Effector memory CD8-positive, alpha-beta T cell (primary cell): ENCODE measurements at regions not wholly inside any gene's neighbourhood (a gene's known extent, or its start where the extent isn't known, plus 50 kb on each side); places are given as distances from the start of the nearest gene placed in this dataset.
A peak's percentile ranks its signal among the peaks of the same experiment; 100 is the strongest.

Source experiments
- ATAC-seq: fragments of 150-1000 bp; cut with Tn5 transposase; replicated peaks from 2 replicates; pipeline ENCODE4 v1.10.0; 2021; ENCODE audit warnings: mild to moderate bottlenecking, moderate library complexity
- DNase-seq, 3 experiments: peaks; one replicate each; pipeline ENCODE4 v3.0.0; 2021
- H3K27ac Mint-ChIP-seq, 2 donors: one replicate each; pipeline ENCODE4 v1.8.0; 2022; ENCODE audit warnings: mild to moderate bottlenecking in 2 of 2, mixed read lengths in 2 of 2, moderate library complexity in 2 of 2
- H3K27me3 Mint-ChIP-seq, 2 donors: one replicate each; pipeline ENCODE4 v1.8.0; 2022; ENCODE audit warnings: mixed read lengths in 2 of 2
- H3K36me3 Mint-ChIP-seq: one replicate; pipeline ENCODE4 v1.8.0; 2022; ENCODE audit warnings: mild to moderate bottlenecking, moderate library complexity, mixed read lengths; ENCODE audit not compliant: insufficient read depth
- H3K4me1 Mint-ChIP-seq, 2 donors: one replicate each; pipeline ENCODE4 v1.8.0; 2022; ENCODE audit warnings: low read depth in 2 of 2, mixed read lengths in 2 of 2
- H3K4me3 Mint-ChIP-seq, 2 donors: one replicate each; pipeline ENCODE4 v1.8.0; 2022; ENCODE audit warnings: mild to moderate bottlenecking in 2 of 2, mixed read lengths in 2 of 2, moderate library complexity in 2 of 2
- H3K9me3 Mint-ChIP-seq, 2 donors: one replicate each; pipeline ENCODE4 v1.8.0; 2022; ENCODE audit warnings: mixed read lengths in 2 of 2

DNA sequence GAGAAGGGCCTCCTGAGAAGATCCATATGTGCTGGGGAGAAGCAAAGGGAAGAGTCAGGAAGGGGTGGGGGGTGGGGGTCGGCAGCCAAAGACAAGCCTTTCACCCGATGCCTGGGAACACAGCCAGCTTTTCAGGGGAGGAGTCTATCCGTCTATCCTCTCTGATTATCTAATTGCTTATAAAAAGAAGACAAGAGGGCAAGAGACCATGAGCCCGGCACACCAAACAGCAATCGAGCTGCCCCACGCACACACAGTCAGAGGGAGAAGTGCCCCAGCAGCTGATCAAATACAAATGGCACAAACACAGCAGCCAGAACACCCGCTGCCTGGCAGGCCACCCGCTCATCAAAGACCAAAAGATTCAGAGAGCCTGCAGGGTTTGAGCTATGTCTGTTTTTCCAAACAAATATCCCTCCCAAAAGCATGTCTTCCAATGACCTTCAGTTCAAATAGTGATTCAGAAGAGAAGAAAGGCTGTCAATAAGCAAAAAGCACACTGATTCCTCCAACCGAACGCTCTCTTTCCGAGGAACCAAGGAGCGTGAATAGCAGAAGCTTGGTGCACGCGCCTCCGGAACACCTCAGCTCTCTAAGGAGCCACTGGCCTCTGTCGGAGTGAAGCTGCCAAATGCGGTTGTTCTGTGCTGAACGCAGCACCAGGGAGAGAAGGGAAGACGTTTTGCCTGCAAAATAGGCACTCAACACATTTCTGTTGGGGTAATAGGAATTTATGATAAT, 419.2 kb downstream of the OCA2 start:
- Mint-ChIP-seq H3K4me3 (no peak overlapping the region), H3K27ac (no peak overlapping the region), H3K27me3 (no peaks in the 10 kb centered on the region), H3K36me3 (no peaks in the 10 kb centered on the region), H3K4me1 (no peaks in the 10 kb centered on the region), H3K9me3 (peaks cover 6 to 24% of the 10 kb centered on the region in 2 donors)
- DNase-seq = no peak
- no peak for ATAC-seq

DNA sequence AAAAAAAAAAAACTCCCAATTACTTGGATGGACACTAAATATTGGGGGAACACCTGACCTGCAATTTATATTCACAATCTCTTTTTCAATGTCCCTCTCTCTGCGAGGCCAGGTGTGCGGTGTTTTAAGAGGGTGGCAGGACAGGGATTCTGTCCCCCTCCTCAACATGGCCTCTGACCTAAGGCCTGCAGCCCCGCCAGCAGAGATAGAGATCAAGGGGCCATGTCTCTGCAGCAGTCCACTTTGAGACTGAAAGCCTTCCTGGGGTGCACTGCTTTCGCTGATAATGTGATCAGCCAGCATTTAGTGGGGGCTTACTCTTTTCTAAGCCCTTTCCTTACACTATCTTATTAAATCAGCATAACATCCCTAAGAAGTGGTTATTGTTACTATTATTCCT, 419.9 kb downstream of the OCA2 start:
- H3K4me3 Mint-ChIP-seq = no peak overlapping the region
- no peak overlapping the region for H3K27ac Mint-ChIP-seq
- H3K9me3 Mint-ChIP-seq = peaks cover 4 to 24% of the 10 kb centered on the region in 2 donors
- no peaks in the 10 kb centered on the region for H3K27me3 Mint-ChIP-seq
- no peak for ATAC-seq
- no peak for DNase-seq
- no peaks in the 10 kb centered on the region for H3K36me3 Mint-ChIP-seq
- no peaks in the 10 kb centered on the region for H3K4me1 Mint-ChIP-seq

DNA sequence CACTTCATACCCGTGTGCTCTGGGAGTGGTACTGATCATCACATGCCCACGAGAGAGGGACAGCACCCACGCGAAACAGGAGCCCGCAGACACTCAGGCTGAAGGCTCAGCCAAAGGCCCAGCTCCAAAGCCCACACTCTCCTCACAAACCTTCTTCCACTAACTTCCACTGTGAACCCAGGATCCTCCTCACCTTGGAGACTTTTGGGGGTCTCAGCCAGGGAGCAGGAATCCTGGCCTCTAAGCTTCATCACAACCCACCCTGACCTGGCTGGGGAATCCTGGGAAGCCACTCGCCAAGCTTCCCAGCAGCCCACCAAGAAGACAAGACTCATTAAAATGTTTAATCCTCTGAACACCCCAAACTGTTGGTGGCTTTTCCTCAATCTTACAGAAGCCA, 421.2 kb downstream of the OCA2 start:
- Mint-ChIP-seq H3K27me3 (no peaks in the 10 kb centered on the region), H3K9me3 (peaks cover 4 to 31% of the 10 kb centered on the region in 2 donors), H3K27ac (no peak overlapping the region), H3K4me1 (no peaks in the 10 kb centered on the region), H3K4me3 (no peak overlapping the region), H3K36me3 (no peaks in the 10 kb centered on the region)
- no peak for ATAC-seq
- no peak for DNase-seq

DNA sequence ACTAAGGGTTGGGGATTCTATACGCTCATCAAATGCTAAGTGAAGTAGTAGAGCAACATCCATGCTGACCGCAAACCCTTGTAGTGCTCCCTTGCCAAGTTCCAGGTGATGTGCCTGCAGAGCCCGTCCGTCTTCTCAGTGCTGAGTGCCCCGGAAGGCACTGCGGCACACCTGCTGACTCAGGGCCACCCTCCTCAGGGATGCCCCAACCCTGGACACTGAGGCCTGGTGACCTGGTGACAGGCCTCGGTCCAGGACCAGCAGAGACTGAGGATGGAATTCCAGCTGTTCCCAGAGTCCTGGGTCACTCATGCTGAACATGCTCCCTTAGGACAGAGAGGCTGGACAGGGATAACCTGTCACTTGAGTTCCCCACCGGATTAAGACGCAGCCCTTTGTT, 422.5 kb downstream of the OCA2 start:
- peaks cover 7 to 30% of the 10 kb centered on the region in 2 donors for H3K9me3 Mint-ChIP-seq
- ATAC-seq = no peak
- no peaks in the 10 kb centered on the region for H3K27me3 Mint-ChIP-seq
- H3K4me3 Mint-ChIP-seq = no peak overlapping the region
- DNase-seq = no peak
- H3K27ac Mint-ChIP-seq = no peak overlapping the region
- no peaks in the 10 kb centered on the region for H3K36me3 Mint-ChIP-seq
- no peaks in the 10 kb centered on the region for H3K4me1 Mint-ChIP-seq

DNA sequence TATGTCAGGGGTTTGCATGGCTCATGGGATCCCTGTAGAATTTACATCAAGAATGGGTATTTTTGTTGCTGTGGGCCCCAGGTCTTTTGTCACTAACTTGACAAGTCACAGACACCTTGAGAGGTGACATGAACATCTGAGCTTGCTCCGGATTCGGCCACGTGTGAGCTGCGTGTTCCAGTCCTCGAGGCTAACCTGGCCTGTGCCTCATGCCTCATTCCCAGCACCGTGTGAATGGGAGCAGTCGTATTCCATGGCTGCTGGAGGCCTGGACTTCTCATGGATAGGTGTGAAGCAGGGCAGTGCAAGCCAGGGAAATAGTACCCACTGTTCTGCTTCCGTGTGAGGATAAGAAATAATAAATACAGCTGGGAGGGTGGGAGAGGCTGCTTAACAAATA, 423.5 kb downstream of the OCA2 start:
- no peak for ATAC-seq
- no peaks in the 10 kb centered on the region for H3K4me1 Mint-ChIP-seq
- DNase-seq = no peak
- no peaks in the 10 kb centered on the region for H3K36me3 Mint-ChIP-seq
- H3K4me3 Mint-ChIP-seq = no peak overlapping the region
- no peaks in the 10 kb centered on the region for H3K27me3 Mint-ChIP-seq
- H3K27ac Mint-ChIP-seq = no peak overlapping the region
- H3K9me3 Mint-ChIP-seq = peaks cover 7 to 27% of the 10 kb centered on the region in 2 donors

DNA sequence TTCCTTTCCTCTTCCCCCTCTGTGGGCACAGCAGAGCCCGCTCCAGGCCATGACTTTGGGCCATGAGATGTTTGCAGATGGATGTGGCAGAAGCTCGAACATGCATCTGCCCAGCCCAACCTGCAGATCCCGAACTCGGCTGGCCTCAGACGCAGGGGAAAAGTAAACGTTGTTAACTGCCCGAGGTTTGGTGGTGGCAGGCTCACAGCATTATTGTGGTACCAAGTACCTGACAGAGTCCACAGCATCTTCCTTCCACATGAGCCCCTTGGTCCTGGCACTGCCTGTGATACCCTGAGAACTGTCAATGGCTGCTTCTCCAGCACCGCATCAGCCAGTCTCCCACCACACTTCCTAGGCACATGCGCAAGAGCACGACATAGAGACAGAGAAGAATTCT, 424.3 kb downstream of the OCA2 start:
- ATAC-seq (no peak), DNase-seq (no peak)
- no peak overlapping the region for H3K27ac Mint-ChIP-seq
- no peak overlapping the region for H3K4me3 Mint-ChIP-seq
- H3K9me3 Mint-ChIP-seq = peaks cover 7 to 29% of the 10 kb centered on the region in 2 donors
- no peaks in the 10 kb centered on the region for H3K4me1 Mint-ChIP-seq
- no peaks in the 10 kb centered on the region for H3K27me3 Mint-ChIP-seq
- no peaks in the 10 kb centered on the region for H3K36me3 Mint-ChIP-seq

DNA sequence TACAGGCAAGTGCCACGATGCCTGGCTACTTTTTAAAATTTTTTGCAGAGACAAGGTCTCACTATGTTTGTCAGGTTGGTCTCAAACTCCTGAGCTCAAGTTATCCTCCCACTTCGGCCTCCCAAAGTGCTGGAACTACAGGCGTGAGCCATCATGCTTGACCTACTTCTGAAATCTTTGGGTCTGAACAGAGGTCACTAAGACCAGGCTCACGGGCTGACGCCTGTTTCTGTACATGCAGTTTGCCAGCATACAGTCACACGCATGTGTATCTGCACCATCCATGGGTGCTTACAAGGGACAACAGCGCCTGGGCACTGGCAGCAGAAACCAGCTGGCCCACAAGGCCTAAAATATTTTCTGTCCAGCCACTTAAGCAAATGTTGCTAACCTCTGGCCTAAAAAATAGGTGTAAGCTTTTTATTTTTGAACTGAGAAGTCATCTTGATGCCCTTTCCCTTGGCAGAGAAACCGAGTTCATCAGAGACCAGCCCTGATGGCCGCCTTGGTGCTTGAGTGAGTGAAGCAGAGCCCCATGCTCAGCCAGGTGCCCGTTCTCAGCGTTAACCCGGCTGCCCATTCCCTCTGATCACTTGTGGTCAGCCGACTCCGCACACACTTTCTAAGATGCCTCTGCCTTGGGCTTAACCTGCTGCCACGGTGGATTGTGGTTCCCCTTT, 425.2 kb downstream of the OCA2 start:
- no peaks in the 10 kb centered on the region for H3K27me3 Mint-ChIP-seq
- no peaks in the 10 kb centered on the region for H3K4me1 Mint-ChIP-seq
- no peak overlapping the region for H3K4me3 Mint-ChIP-seq
- peaks cover 7 to 34% of the 10 kb centered on the region in 2 donors for H3K9me3 Mint-ChIP-seq
- DNase-seq = no peak
- no peak for ATAC-seq
- H3K36me3 Mint-ChIP-seq = no peaks in the 10 kb centered on the region
- H3K27ac Mint-ChIP-seq = no peak overlapping the region

DNA sequence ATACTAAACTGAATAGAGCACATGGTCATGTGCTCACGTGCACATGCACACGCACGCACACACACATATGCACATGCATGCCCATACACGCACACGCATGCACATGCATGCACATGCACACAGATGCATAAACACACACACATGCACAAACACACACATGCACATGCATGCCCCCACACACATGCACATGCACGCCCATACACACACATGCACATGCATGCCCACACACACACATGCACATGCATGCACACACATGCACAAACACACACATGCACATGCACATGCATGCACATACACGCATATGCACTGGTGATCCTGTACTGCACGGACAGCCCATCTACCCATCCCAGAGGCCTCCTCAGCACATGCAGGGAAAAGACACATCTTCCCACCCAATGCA, 426.6 kb downstream of the OCA2 start:
- H3K27me3 Mint-ChIP-seq = no peaks in the 10 kb centered on the region
- no peak overlapping the region for H3K4me3 Mint-ChIP-seq
- no peaks in the 10 kb centered on the region for H3K4me1 Mint-ChIP-seq
- no peaks in the 10 kb centered on the region for H3K36me3 Mint-ChIP-seq
- DNase-seq = no peak
- no peak for ATAC-seq
- H3K9me3 Mint-ChIP-seq = peaks cover 7 to 22% of the 10 kb centered on the region in 2 donors
- no peak overlapping the region for H3K27ac Mint-ChIP-seq

DNA sequence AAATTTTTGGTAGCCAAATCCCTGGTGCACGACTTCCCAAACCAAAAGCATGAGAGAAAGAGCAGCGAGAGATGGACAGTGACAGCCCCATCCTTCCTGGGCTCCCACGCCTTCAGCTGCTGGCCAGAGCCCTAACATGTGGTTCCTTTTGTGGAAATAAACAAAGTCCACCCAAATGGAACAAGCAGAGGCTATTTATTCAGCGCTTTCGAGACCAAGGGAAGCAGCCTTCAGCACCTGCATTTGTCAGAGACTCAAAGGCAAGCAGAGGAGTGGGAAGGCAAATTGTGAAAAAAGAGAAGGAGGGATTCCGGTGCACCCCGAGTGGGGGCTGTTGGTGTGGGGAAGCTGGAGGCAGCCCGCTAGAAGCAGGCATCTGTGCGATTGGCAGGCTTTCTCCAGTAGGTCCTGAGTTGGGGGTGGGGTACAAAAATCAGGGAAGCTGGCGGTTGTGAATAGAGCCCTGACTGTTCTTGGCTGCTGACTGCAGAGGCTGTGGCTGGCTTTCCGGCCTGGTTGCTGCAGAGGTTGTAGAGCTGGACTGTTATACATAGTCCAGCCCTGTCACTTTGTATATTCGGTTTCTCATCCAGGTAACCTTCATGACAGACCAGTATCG, 427.2 kb downstream of the OCA2 start:
- no peaks in the 10 kb centered on the region for H3K27me3 Mint-ChIP-seq
- H3K36me3 Mint-ChIP-seq = no peaks in the 10 kb centered on the region
- no peaks in the 10 kb centered on the region for H3K4me1 Mint-ChIP-seq
- H3K9me3 Mint-ChIP-seq = peaks cover 7 to 23% of the 10 kb centered on the region in 2 donors
- H3K27ac Mint-ChIP-seq = no peak overlapping the region
- ATAC-seq = no peak
- H3K4me3 Mint-ChIP-seq = no peak overlapping the region
- no peak for DNase-seq

DNA sequence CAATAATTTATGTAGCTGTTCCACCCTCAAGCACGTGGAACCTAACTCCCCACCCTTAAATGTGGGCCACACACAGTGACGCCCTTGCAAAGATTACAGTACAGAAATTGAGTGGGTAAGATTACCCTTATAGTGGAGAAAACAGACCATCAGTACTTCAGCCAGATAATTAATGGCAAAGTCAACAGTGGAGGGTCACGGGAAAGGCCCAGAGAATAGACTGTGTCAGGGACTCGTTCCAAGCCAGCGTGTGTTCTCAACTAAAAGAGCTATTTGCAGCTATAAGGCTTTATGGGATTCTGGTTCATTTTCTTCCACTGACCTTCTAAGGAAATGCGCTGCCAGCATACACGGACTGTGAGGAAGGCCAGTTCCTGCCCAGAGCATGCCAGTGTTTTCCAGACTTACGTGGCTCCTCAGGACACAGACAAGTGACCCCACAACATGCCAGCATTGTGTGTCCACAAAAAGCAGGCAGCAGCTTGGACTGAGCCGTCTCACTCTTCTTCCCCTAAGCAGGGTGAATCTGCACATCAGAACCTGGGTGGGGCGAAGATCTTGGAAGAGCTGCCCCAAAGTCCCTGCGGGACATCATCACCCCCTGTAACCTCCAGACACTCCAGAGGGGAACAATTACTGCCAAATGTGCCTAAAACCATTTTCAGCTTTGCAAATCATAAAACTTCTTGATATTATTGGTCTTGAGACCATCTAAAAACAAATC, 428.5 kb downstream of the OCA2 start:
- no peaks in the 10 kb centered on the region for H3K4me1 Mint-ChIP-seq
- peaks cover 7 to 28% of the 10 kb centered on the region in 2 donors for H3K9me3 Mint-ChIP-seq
- H3K27me3 Mint-ChIP-seq = no peaks in the 10 kb centered on the region
- DNase-seq = no peak
- no peak overlapping the region for H3K27ac Mint-ChIP-seq
- no peaks in the 10 kb centered on the region for H3K36me3 Mint-ChIP-seq
- no peak for ATAC-seq
- no peak overlapping the region for H3K4me3 Mint-ChIP-seq

DNA sequence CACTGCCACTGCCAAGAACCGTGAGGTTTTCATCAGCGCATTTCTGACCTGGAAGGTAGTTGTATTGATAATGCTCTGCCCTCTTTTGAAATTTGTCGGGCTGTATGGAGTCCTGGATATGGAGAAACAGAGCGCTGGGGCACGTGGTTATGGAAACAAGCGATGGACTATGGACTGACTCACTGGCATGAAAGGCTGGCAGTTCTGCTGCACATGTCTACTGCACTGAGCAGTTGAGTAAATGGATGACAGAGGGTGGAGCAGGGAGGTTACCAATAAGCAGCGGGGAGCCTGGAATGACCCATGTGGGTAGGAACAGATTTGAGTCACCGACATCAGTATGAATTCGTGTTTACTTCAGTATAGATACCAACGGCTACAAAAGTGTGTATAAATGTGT, 429.5 kb downstream of the OCA2 start:
- Mint-ChIP-seq H3K4me3 (no peak overlapping the region), H3K27me3 (no peaks in the 10 kb centered on the region), H3K9me3 (peaks cover 7 to 28% of the 10 kb centered on the region in 2 donors), H3K36me3 (no peaks in the 10 kb centered on the region), H3K4me1 (no peaks in the 10 kb centered on the region), H3K27ac (no peak overlapping the region)
- ATAC-seq (no peak), DNase-seq (no peak)

DNA sequence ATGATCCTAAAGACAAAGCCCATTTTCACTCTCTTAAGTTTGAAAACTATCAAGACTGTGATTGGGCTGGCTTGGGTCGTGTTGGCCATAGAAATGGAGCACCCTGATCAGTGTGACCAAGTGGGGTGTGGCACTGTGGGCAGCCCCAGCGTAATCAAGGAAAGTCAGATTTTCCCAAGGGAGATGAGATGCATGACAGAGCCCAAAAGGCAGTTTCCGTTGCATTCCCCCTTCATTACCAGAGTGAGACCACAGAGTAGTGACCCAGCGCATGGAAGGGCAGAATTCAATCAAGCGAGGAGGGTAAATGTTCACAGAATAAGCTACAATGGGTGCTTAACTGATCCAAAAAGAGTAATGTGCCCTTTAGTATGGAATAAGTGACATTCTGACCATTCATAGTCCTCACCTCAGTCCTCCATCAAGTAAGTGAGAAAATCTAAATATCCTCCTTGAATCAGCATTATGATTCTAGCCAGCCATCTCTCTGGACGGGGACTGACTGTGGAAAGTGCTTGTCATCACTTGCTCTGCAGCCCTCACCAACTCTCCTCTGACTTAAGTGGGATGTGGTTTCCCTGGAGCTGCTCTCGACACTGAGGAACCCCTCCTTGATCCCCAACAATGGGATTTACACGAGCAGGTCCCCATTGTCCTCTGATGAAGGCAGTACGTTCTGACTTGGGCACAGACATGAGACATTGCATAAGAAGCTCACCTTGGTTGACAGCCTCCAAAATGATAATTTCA, 430.5 kb downstream of the OCA2 start:
- no peaks in the 10 kb centered on the region for H3K36me3 Mint-ChIP-seq
- peaks cover 9 to 28% of the 10 kb centered on the region in 2 donors for H3K9me3 Mint-ChIP-seq
- H3K27me3 Mint-ChIP-seq = no peaks in the 10 kb centered on the region
- ATAC-seq (no peak), DNase-seq (no peak)
- H3K4me3 Mint-ChIP-seq = no peak overlapping the region
- H3K4me1 Mint-ChIP-seq = no peaks in the 10 kb centered on the region
- H3K27ac Mint-ChIP-seq = no peak overlapping the region

DNA sequence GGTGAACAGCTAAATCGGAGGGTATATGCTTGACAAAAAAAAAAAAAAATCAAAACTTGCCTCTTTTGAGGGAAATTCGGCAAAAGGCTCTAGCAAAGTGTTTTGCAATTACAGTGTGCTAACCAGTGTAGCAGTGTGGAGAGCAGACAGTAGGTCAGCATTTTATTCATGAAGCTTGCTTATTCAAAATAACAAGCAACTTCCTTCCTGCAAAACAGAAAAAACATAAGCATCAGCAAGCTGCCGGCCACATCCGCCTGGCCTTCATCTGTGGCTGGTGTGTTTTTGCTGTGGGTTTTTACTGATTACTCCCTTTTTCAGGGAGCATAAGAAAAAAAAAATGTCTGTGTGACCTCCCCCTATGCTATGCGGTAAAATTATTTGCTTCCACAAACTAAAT, 434.1 kb downstream of the OCA2 start:
- no peak overlapping the region for H3K27ac Mint-ChIP-seq
- H3K9me3 Mint-ChIP-seq = peaks cover 5 to 40% of the 10 kb centered on the region in 2 donors
- H3K36me3 Mint-ChIP-seq = no peaks in the 10 kb centered on the region
- no peaks in the 10 kb centered on the region for H3K4me1 Mint-ChIP-seq
- peak; percentile 27 for ATAC-seq
- H3K27me3 Mint-ChIP-seq = no peaks in the 10 kb centered on the region
- no peak overlapping the region for H3K4me3 Mint-ChIP-seq
- no peak for DNase-seq
